Activated CD4-positive, alpha-beta memory T cell treated with anti-CD3 and anti-CD28 coated beads, Interleukin-2, amount 10 ng/mL, durations not matched to agents 7 days and 5 days (primary cell): ENCODE measurements at regions not wholly inside any gene's neighbourhood (a gene's known extent, or its start where the extent isn't known, plus 50 kb on each side); places are given as distances from the start of the nearest gene placed in this dataset.

Source experiments
- CTCF ChIA-PET: fragments of 350-600 bp; sonication (Branson Sonifier 250); formaldehyde crosslinking; loops from one replicate; lab custom pipeline; 2021; ENCODE audit warnings: antibody characterized with exemption, inconsistent platforms; lab: Charles Lee
- POLR2A ChIA-PET: fragments of 350-600 bp; sonication (Branson Sonifier 250); formaldehyde crosslinking; loops from one replicate; lab custom pipeline; 2021; ENCODE audit warnings: antibody characterized with exemption; lab: Charles Lee
- DNase-seq: peaks from one replicate; pipeline ENCODE4 v3.0.0-alpha.2; 2020
- H3K27ac Mint-ChIP-seq: one replicate; pipeline ENCODE4 v1.8.0; 2021; ENCODE audit warnings: mild to moderate bottlenecking, mixed read lengths
- H3K27me3 Mint-ChIP-seq: one replicate; pipeline ENCODE4 v1.8.0; 2021; ENCODE audit warnings: mixed read lengths
- H3K36me3 Mint-ChIP-seq: one replicate; pipeline ENCODE4 v1.8.0; 2021; ENCODE audit warnings: low read depth, mixed read lengths
- H3K4me1 Mint-ChIP-seq: one replicate; pipeline ENCODE4 v1.8.0; 2021; ENCODE audit warnings: mixed read lengths
- H3K4me3 Mint-ChIP-seq: one replicate; pipeline ENCODE4 v1.8.0; 2021; ENCODE audit warnings: mild to moderate bottlenecking, mixed read lengths
- H3K9me3 Mint-ChIP-seq: one replicate; pipeline ENCODE4 v1.8.0; 2021; ENCODE audit warnings: mixed read lengths

GRCh38 chr3:53973905-53974304 is 82.2 kb upstream of the SELENOK start:
- ChIA-PET CTCF (no interaction called here), POLR2A (no interaction called here)
- H3K36me3 Mint-ChIP-seq: peaks cover 2% of the 10 kb centered on the region
- H3K9me3 Mint-ChIP-seq: peaks cover 19% of the 10 kb centered on the region
- no peaks in the 10 kb centered on the region for H3K4me1 Mint-ChIP-seq
- DNase-seq: no peak
- H3K4me3 Mint-ChIP-seq: no peak overlapping the region
- H3K27ac Mint-ChIP-seq: no peak overlapping the region
- no peaks in the 10 kb centered on the region for H3K27me3 Mint-ChIP-seq

GRCh38 chr3:53970661-53971060 is 79.0 kb upstream of the SELENOK start:
- Mint-ChIP-seq H3K4me1 (no peaks in the 10 kb centered on the region), H3K36me3 (peaks cover 2% of the 10 kb centered on the region), H3K27me3 (no peaks in the 10 kb centered on the region), H3K9me3 (peaks cover 18% of the 10 kb centered on the region), H3K4me3 (no peak overlapping the region), H3K27ac (no peak overlapping the region)
- no peak for DNase-seq
- POLR2A ChIA-PET: no interaction called here
- CTCF ChIA-PET: no interaction called here

GRCh38 chr3:53969086-53969485 is 77.4 kb upstream of the SELENOK start:
- H3K9me3 Mint-ChIP-seq: peaks cover 13% of the 10 kb centered on the region
- ChIA-PET CTCF (no interaction called here), POLR2A (no interaction called here)
- H3K4me3 Mint-ChIP-seq: no peak overlapping the region
- H3K27ac Mint-ChIP-seq: no peak overlapping the region
- no peak for DNase-seq
- no peaks in the 10 kb centered on the region for H3K27me3 Mint-ChIP-seq
- peaks cover 2% of the 10 kb centered on the region for H3K36me3 Mint-ChIP-seq
- no peaks in the 10 kb centered on the region for H3K4me1 Mint-ChIP-seq

- no peak for DNase-seq
- no peak overlapping the region for H3K27ac Mint-ChIP-seq
- no peaks in the 10 kb centered on the region for H3K36me3 Mint-ChIP-seq
- POLR2A ChIA-PET: no interaction called here
- no peaks in the 10 kb centered on the region for H3K4me1 Mint-ChIP-seq
- peaks cover 2% of the 10 kb centered on the region for H3K27me3 Mint-ChIP-seq
- H3K9me3 Mint-ChIP-seq: peaks cover 5% of the 10 kb centered on the region
- CTCF ChIA-PET: no interaction called here
- no peak overlapping the region for H3K4me3 Mint-ChIP-seq
Observed at GRCh38 chr3:53965291-53965690, 73.6 kb upstream of the SELENOK start.

GRCh38 chr3:53957831-53958230 is 66.2 kb upstream of the SELENOK start:
- no peak overlapping the region for H3K27ac Mint-ChIP-seq

GRCh38 chr3:53956586-53956985 is 64.9 kb upstream of the SELENOK start:
- Mint-ChIP-seq H3K4me1 (no peaks in the 10 kb centered on the region), H3K27ac (no peak overlapping the region), H3K9me3 (no peaks in the 10 kb centered on the region), H3K4me3 (no peak overlapping the region), H3K27me3 (peaks cover 8% of the 10 kb centered on the region), H3K36me3 (no peaks in the 10 kb centered on the region)
- no peak for DNase-seq
- ChIA-PET POLR2A (no interaction called here), CTCF (no interaction called here)

More at GRCh38 chr3:53957831-53958230, 66.2 kb upstream of the SELENOK start:
- CTCF ChIA-PET: no interaction called here
- no peak for DNase-seq
- H3K4me1 Mint-ChIP-seq: no peaks in the 10 kb centered on the region
- POLR2A ChIA-PET: no interaction called here
- no peak overlapping the region for H3K4me3 Mint-ChIP-seq
- H3K36me3 Mint-ChIP-seq: no peaks in the 10 kb centered on the region
- peaks cover 6% of the 10 kb centered on the region for H3K27me3 Mint-ChIP-seq
- H3K9me3 Mint-ChIP-seq: no peaks in the 10 kb centered on the region

GRCh38 chr3:53949541-53949940 is 57.9 kb upstream of the SELENOK start:
- H3K36me3 Mint-ChIP-seq: peaks cover 3% of the 10 kb centered on the region
- no peak overlapping the region for H3K4me3 Mint-ChIP-seq
- peaks cover 19% of the 10 kb centered on the region for H3K9me3 Mint-ChIP-seq
- DNase-seq: no peak
- ChIA-PET POLR2A (no interaction called here), CTCF (no interaction called here)
- no peak overlapping the region for H3K27ac Mint-ChIP-seq
- peaks cover 6% of the 10 kb centered on the region for H3K27me3 Mint-ChIP-seq
- H3K4me1 Mint-ChIP-seq: no peaks in the 10 kb centered on the region

- Mint-ChIP-seq H3K27me3 (peaks cover 6% of the 10 kb centered on the region), H3K36me3 (peaks cover 3% of the 10 kb centered on the region)
- DNase-seq: no peak
Observed at GRCh38 chr3:53948174-53948573, 56.5 kb upstream of the SELENOK start.

GRCh38 chr3:53944028-53944427 is 52.4 kb upstream of the SELENOK start:
- ChIA-PET POLR2A (no interaction called here), CTCF (no interaction called here)
- peaks cover 19% of the 10 kb centered on the region for H3K9me3 Mint-ChIP-seq
- peaks cover 2% of the 10 kb centered on the region for H3K27me3 Mint-ChIP-seq
- H3K27ac Mint-ChIP-seq: no peak overlapping the region
- peaks cover 3% of the 10 kb centered on the region for H3K36me3 Mint-ChIP-seq
- DNase-seq: no peak
- no peak overlapping the region for H3K4me3 Mint-ChIP-seq
- H3K4me1 Mint-ChIP-seq: no peaks in the 10 kb centered on the region

More at GRCh38 chr3:53948174-53948573, 56.5 kb upstream of the SELENOK start:
- ChIA-PET CTCF (interaction anchor here (0.6 kb wide), 1 partner anchor 19 kb away, joined by 3 read pairs; no protein-coding TSS in a partner anchor), POLR2A (no interaction called here)
- H3K4me1 Mint-ChIP-seq: no peaks in the 10 kb centered on the region
- H3K4me3 Mint-ChIP-seq: no peak overlapping the region
- H3K9me3 Mint-ChIP-seq: peaks cover 19% of the 10 kb centered on the region
- H3K27ac Mint-ChIP-seq: no peak overlapping the region

- Mint-ChIP-seq H3K4me3 (no peak overlapping the region), H3K27ac (no peak overlapping the region), H3K27me3 (peaks cover 6% of the 10 kb centered on the region), H3K9me3 (peaks cover 12% of the 10 kb centered on the region), H3K4me1 (no peaks in the 10 kb centered on the region), H3K36me3 (peaks cover 3% of the 10 kb centered on the region)
- ChIA-PET POLR2A (no interaction called here), CTCF (no interaction called here)
- no peak for DNase-seq
Observed at GRCh38 chr3:53941950-53942349, 50.3 kb upstream of the SELENOK start.
